ENCODE measurements at regions not wholly inside any gene's neighbourhood (a gene's known extent, or its start where the extent isn't known, plus 50 kb on each side); places are given as distances from the start of the nearest gene placed in this dataset.

GRCh38 chr5:85556464-85556863 is 1061.3 kb upstream of the COX7C start:
- TF ChIP-seq CTCF (IDR thresholded peaks at IDR 0.05) (no peak), POLR2A (IDR thresholded peaks at IDR 0.05) (no peak), POLR2AphosphoS5 (IDR thresholded peaks at IDR 0.05) (no peak)
